GM23338 (cell line): ENCODE measurements at regions not wholly inside any gene's neighbourhood (a gene's known extent, or its start where the extent isn't known, plus 50 kb on each side); places are given as distances from the start of the nearest gene placed in this dataset.

Experiments used
- ATAC-seq: fragments of 200-7000 bp; cut with Tn5 transposase; 3 replicates; pipeline ENCODE4 v1.9.1; 2020
- DNase-seq: peaks from one replicate; pipeline ENCODE4 v3.0.0-alpha.2; 2015; ENCODE audit warnings: low spot score
- H2AFZ ChIP-seq: fragments of 200-600 bp; sonication (generic); 2 replicates; pipeline ENCODE4 v1.8.0; 2016; ENCODE audit warnings: antibody characterized with exemption, mild to moderate bottlenecking, moderate library complexity
- H3F3A ChIP-seq: fragments of 200-600 bp; sonication (generic); replicated peaks from 2 replicates; pipeline ENCODE4 v1.8.0; 2017; ENCODE audit warnings: antibody characterized with exemption, mixed run types, low read depth
- H3K27ac ChIP-seq: fragments of 200-600 bp; sonication (generic); 2 replicates; pipeline ENCODE4 v1.6.1; 2016; ENCODE audit warnings: low read depth
- H3K27me3 ChIP-seq: fragments of 200-600 bp; sonication (generic); 2 replicates; pipeline ENCODE4 v1.8.0; 2016; ENCODE audit warnings: mild to moderate bottlenecking, mixed run types, moderate library complexity; ENCODE audit not compliant: insufficient read depth
- H3K36me3 ChIP-seq: fragments of 200-600 bp; sonication (generic); 2 replicates; pipeline ENCODE4 v1.8.0; 2016; ENCODE audit warnings: mild to moderate bottlenecking; ENCODE audit not compliant: insufficient read depth
- H3K4me1 ChIP-seq: fragments of 200-600 bp; sonication (generic); 2 replicates; pipeline ENCODE4 v1.8.0; 2016; ENCODE audit warnings: mild to moderate bottlenecking, moderate library complexity; ENCODE audit not compliant: insufficient read depth
- H3K4me2 ChIP-seq: fragments of 200-600 bp; sonication (generic); 2 replicates; pipeline ENCODE4 v1.7.1; 2017; ENCODE audit warnings: mixed run types
- H3K4me3 ChIP-seq: fragments of 200-600 bp; sonication (generic); 2 replicates; pipeline ENCODE4 v1.6.1; 2016; ENCODE audit warnings: mixed run types
- H3K79me2 ChIP-seq: fragments of 200-600 bp; sonication (generic); replicated peaks from 2 replicates; pipeline ENCODE4 v1.8.0; 2017; ENCODE audit warnings: mild to moderate bottlenecking; ENCODE audit not compliant: insufficient read depth
- H3K9me2 ChIP-seq: fragments of 200-600 bp; sonication (generic); 2 replicates; pipeline ENCODE4 v1.8.0; 2017; ENCODE audit not compliant: insufficient read depth
- H4K20me1 ChIP-seq: fragments of 200-600 bp; sonication (generic); replicated peaks from 2 replicates; pipeline ENCODE4 v1.8.0; 2017; ENCODE audit warnings: mild to moderate bottlenecking; ENCODE audit not compliant: insufficient read depth
- H3K27ac Mint-ChIP-seq: 2 replicates; pipeline ENCODE4 v1.8.0; 2020; ENCODE audit warnings: inconsistent platforms, mild to moderate bottlenecking, moderate library complexity, mixed read lengths
- H3K27me3 Mint-ChIP-seq: 3 replicates; pipeline ENCODE4 v1.8.0; 2022; ENCODE audit warnings: low read depth, mild to moderate bottlenecking, moderate library complexity, mixed read lengths, inconsistent platforms; ENCODE audit not compliant: insufficient read depth, poor library complexity
- H3K36me3 Mint-ChIP-seq: 3 replicates; pipeline ENCODE4 v1.8.0; 2021; ENCODE audit warnings: low read depth, mild to moderate bottlenecking, inconsistent platforms, moderate library complexity, mixed read lengths
- H3K4me1 Mint-ChIP-seq: 3 replicates; pipeline ENCODE4 v1.8.0; 2020; ENCODE audit warnings: mild to moderate bottlenecking, inconsistent platforms, mixed read lengths
- H3K4me3 Mint-ChIP-seq: 3 replicates; pipeline ENCODE4 v1.8.0; 2021; ENCODE audit warnings: moderate library complexity, mild to moderate bottlenecking, inconsistent platforms, mixed read lengths
- H3K9me3 Mint-ChIP-seq: 3 replicates; pipeline ENCODE4 v1.8.0; 2020; ENCODE audit warnings: moderate library complexity, mild to moderate bottlenecking, inconsistent platforms, mixed read lengths
- CREB1 ChIP-seq: fragments of 250-450 bp; sonication (Bioruptor Pico); IDR thresholded peaks from 2 replicates; pipeline ENCODE4 v1.5.0; 2020; ENCODE audit warnings: low read depth, mild to moderate bottlenecking, moderate library complexity
- CTCF ChIP-seq, 2 experiments: fragments of 200-600 bp in 1 of 2; sonication (generic) in 1 of 2; conservative IDR thresholded peaks; 2 replicates each; pipeline versions ENCODE4 v1.5.1 to v1.6.1; 2016 to 2017; ENCODE audit warnings: antibody characterized with exemption in 2 of 2, low read depth in 2 of 2, mild to moderate bottlenecking in 2 of 2, moderate library complexity in 1 of 2
- ETS1 ChIP-seq: IDR thresholded peaks from 2 replicates; pipeline ENCODE4 v1.6.1; 2016; ENCODE audit warnings: antibody characterized with exemption
- EZH2 ChIP-seq: fragments of 200-600 bp; sonication (generic); IDR thresholded peaks from one replicate; pipeline ENCODE4 v1.8.0; 2017; ENCODE audit warnings: antibody characterized with exemption, mild to moderate bottlenecking, low read depth; ENCODE audit not compliant: unreplicated experiment
- EZH2phosphoT487 ChIP-seq: fragments of 200-600 bp; sonication (generic); IDR thresholded peaks from one replicate; pipeline ENCODE4 v1.8.1; 2018; ENCODE audit warnings: antibody characterized with exemption; ENCODE audit not compliant: unreplicated experiment
- JUNB ChIP-seq: IDR thresholded peaks from one replicate; pipeline ENCODE4 v1.6.1; 2016; ENCODE audit warnings: antibody characterized with exemption; ENCODE audit not compliant: unreplicated experiment
- NANOG ChIP-seq: IDR thresholded peaks from 2 replicates; pipeline ENCODE4 v1.6.1; 2016; ENCODE audit warnings: antibody characterized with exemption, borderline replicate concordance
- REST ChIP-seq: IDR thresholded peaks from one replicate; pipeline ENCODE4 v1.6.1; 2018; ENCODE audit warnings: antibody characterized with exemption; ENCODE audit not compliant: unreplicated experiment
- STAT1 ChIP-seq: IDR thresholded peaks from one replicate; pipeline ENCODE4 v1.6.1; 2016; ENCODE audit warnings: antibody characterized with exemption; ENCODE audit not compliant: unreplicated experiment
- ZNF462 ChIP-seq: fragments of 250-450 bp; sonication (Bioruptor Pico); IDR thresholded peaks from 2 replicates; pipeline ENCODE4 v1.5.0; 2020; ENCODE audit warnings: mild to moderate bottlenecking, moderate library complexity

- TF ChIP-seq CTCF (conservative IDR thresholded peaks at IDR 0.05; ENCODE audit: low read depth in 2 of 2), result no peak
- no peak for TF ChIP-seq EZH2phosphoT487
- no peak for TF ChIP-seq STAT1
- no peak for TF ChIP-seq CREB1 (CRISPR knock-in tag)
- TF ChIP-seq EZH2, result no peak
- no peak for TF ChIP-seq JUNB
- no peak for TF ChIP-seq REST
- no peak for TF ChIP-seq NANOG
Measured at GRCh38 chr6:61586934-61587537, 699.0 kb downstream of the KHDRBS2 start (continued).

GRCh38 chr6:61585504-61585903 lies 700.5 kb downstream of the KHDRBS2 start:
- H3K4me1 Mint-ChIP-seq, result 0 out of 3 replicates have a peak, but pooled peaks cover 5% of the 10 kb centered on the region
- Histone ChIP-seq H3K4me1 (no peaks in the 10 kb centered on the region), H3F3A (no peaks in the 10 kb centered on the region), H4K20me1 (no peaks in the 10 kb centered on the region), H3K79me2 (no peaks in the 10 kb centered on the region), H3K4me2 (no peak overlapping the region), H3K9me2 (no peaks in the 10 kb centered on the region), H3K27me3 (no peaks in the 10 kb centered on the region), H3K36me3 (no peaks in the 10 kb centered on the region), H3K4me3 (no peak overlapping the region), H3K27ac (no peak overlapping the region), H2AFZ (no peak overlapping the region)
- H3K36me3 Mint-ChIP-seq, result peaks cover 7% of the 10 kb centered on the region; the same call in 1 of the 3 replicates
- no peak overlapping the region for H3K27ac Mint-ChIP-seq
- peaks cover 5% of the 10 kb centered on the region; the same call in 1 of the 3 replicates for H3K9me3 Mint-ChIP-seq
- H3K27me3 Mint-ChIP-seq, result no peaks in the 10 kb centered on the region
- no peak overlapping the region for H3K4me3 Mint-ChIP-seq
- no peak for DNase-seq
- ATAC-seq, result no peak
- TF ChIP-seq ZNF462 (CRISPR knock-in tag) (no peak), ETS1 (no peak), NANOG (no peak)
